ENCODE measurements at regions not wholly inside any gene's neighbourhood (a gene's known extent, or its start where the extent isn't known, plus 50 kb on each side); places are given as distances from the start of the nearest gene placed in this dataset.

- TF ChIP-seq ZBTB43 (CRISPR knock-in tag; conservative IDR thresholded peaks at IDR 0.05) (no peak), CEBPB (IDR thresholded peaks at IDR 0.05; ENCODE audit: borderline replicate concordance, low read depth, low read length) (no peak), KDM4B (CRISPR knock-in tag; IDR thresholded peaks at IDR 0.05) (no peak), MAX (IDR thresholded peaks at IDR 0.05) (no peak), CTCF (CRISPR knock-in tag; IDR thresholded peaks at IDR 0.05) (no peak), ZNF720 (CRISPR knock-in tag; IDR thresholded peaks at IDR 0.05) (no peak), FOXA1 (IDR thresholded peaks at IDR 0.05) (no peak), FOXA1 (CRISPR knock-in tag; IDR thresholded peaks at IDR 0.05) (no peak), HOXA9 (CRISPR knock-in tag; IDR thresholded peaks at IDR 0.05; ENCODE audit: borderline replicate concordance) (no peak), IRF9 (CRISPR knock-in tag; IDR thresholded peaks at IDR 0.05; ENCODE audit: borderline replicate concordance) (no peak), JUND (CRISPR knock-in tag; IDR thresholded peaks at IDR 0.05) (no peak)
Measured at GRCh38 chr2:12842917-12843316, 126.2 kb downstream of the TRIB2 start.

Data from HepG2 (cell line).